Effector memory CD4-positive, alpha-beta T cell (primary cell): ENCODE measurements at regions not wholly inside any gene's neighbourhood (a gene's known extent, or its start where the extent isn't known, plus 50 kb on each side); places are given as distances from the start of the nearest gene placed in this dataset.
"Not testable (repeated sequence)": the region's sequence is repeated elsewhere in the genome, so short reads cannot be mapped to it uniquely, and the experiment has no call there.

Experiments used
- DNase-seq, 3 donors: peaks; one replicate each; pipeline ENCODE4 v3.0.0-alpha.2; 2020
- H3K27ac ChIP-seq: 2 replicates; pipeline ENCODE4 v1.7.0; 2013; ENCODE audit warnings: mild to moderate bottlenecking, low read length, moderate library complexity; ENCODE audit not compliant: insufficient read depth, poor library complexity, severe bottlenecking
- H3K27me3 ChIP-seq: replicated peaks from 2 replicates; pipeline ENCODE4 v1.7.0; 2013; ENCODE audit warnings: mild to moderate bottlenecking, low read length; ENCODE audit not compliant: insufficient read depth, control insufficient read depth, poor library complexity, severe bottlenecking
- H3K36me3 ChIP-seq: 2 replicates; pipeline ENCODE4 v1.7.0; 2013; ENCODE audit warnings: mild to moderate bottlenecking, low read length, moderate library complexity; ENCODE audit not compliant: control insufficient read depth, insufficient read depth
- H3K4me1 ChIP-seq: 2 replicates; pipeline ENCODE4 v1.7.0; 2013; ENCODE audit warnings: low read length, mild to moderate bottlenecking; ENCODE audit not compliant: control insufficient read depth, insufficient read depth, poor library complexity, severe bottlenecking
- H3K4me3 ChIP-seq: 2 replicates; pipeline ENCODE4 v1.7.0; 2013; ENCODE audit warnings: low read length, low read depth, mild to moderate bottlenecking; ENCODE audit not compliant: insufficient read depth, poor library complexity, severe bottlenecking
- H3K9me3 ChIP-seq: 2 replicates; pipeline ENCODE4 v1.7.0; 2013; ENCODE audit warnings: mild to moderate bottlenecking, low read length, moderate library complexity; ENCODE audit not compliant: control insufficient read depth

DNA sequence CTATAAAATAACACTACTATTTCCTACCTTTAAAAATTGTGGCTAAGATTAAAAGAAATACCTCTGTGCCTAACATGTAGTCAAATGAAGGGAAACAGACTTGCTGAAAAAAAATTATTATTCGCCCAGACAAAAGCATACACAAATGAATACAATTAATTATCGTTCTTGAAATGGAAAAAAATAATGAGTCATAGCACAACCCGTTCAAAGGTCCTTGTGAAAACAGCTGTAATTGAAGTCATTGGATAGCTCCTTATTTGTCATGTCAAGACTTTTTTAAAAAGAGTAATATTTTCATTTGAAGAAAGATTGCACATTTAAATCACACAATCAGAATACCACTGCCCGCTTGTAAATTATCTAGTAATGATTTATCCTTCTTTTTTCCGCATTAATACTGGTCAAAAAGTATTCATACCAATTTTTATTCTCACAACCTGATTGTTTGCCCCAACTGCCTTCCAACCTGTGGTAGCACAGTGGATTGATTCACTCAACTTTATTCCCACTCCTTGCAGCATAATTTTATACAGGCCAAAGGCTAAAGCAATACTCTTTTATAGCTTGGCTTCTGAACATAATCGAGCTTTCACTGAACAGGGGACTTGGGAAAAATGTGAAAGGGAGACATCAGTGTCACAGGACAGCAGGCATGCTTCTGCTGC lies 655.2 kb upstream of the MAP3K7 start:
- H3K9me3 ChIP-seq = no peaks in the 10 kb centered on the region
- DNase-seq = no peak
- H3K4me3 ChIP-seq = no peak overlapping the region
- H3K4me1 ChIP-seq = no peaks in the 10 kb centered on the region
- no peak overlapping the region for H3K27ac ChIP-seq
- H3K36me3 ChIP-seq = no peaks in the 10 kb centered on the region
- no peaks in the 10 kb centered on the region for H3K27me3 ChIP-seq

GRCh38 chr6:91240878-91241603 lies 654.2 kb upstream of the MAP3K7 start:
- DNase-seq = no peak
- Histone ChIP-seq H3K27ac (no peak overlapping the region), H3K27me3 (no peaks in the 10 kb centered on the region), H3K4me1 (no peaks in the 10 kb centered on the region), H3K36me3 (no peaks in the 10 kb centered on the region), H3K9me3 (no peaks in the 10 kb centered on the region), H3K4me3 (no peak overlapping the region)

- DNase-seq = no peak
- H3K4me1 ChIP-seq = no peaks in the 10 kb centered on the region
- H3K36me3 ChIP-seq = no peaks in the 10 kb centered on the region
- no peak overlapping the region for H3K27ac ChIP-seq
- no peaks in the 10 kb centered on the region for H3K9me3 ChIP-seq
- H3K4me3 ChIP-seq = no peak overlapping the region
- H3K27me3 ChIP-seq = no peaks in the 10 kb centered on the region
Observed at GRCh38 chr6:91221072-91221720, 634.3 kb upstream of the MAP3K7 start.

- Histone ChIP-seq H3K4me3 (no peak overlapping the region), H3K27ac (no peak overlapping the region), H3K36me3 (no peaks in the 10 kb centered on the region), H3K27me3 (no peaks in the 10 kb centered on the region), H3K4me1 (no peaks in the 10 kb centered on the region), H3K9me3 (no peaks in the 10 kb centered on the region)
- DNase-seq = no peak
Observed at GRCh38 chr6:91213229-91213901, 626.5 kb upstream of the MAP3K7 start.

GRCh38 chr6:91198588-91199255 lies 611.9 kb upstream of the MAP3K7 start:
- DNase-seq = no peak
- H3K27me3 ChIP-seq = no peaks in the 10 kb centered on the region
- H3K36me3 ChIP-seq = no peaks in the 10 kb centered on the region
- no peak overlapping the region for H3K4me3 ChIP-seq
- no peaks in the 10 kb centered on the region for H3K9me3 ChIP-seq
- no peaks in the 10 kb centered on the region for H3K4me1 ChIP-seq
- no peak overlapping the region for H3K27ac ChIP-seq

GRCh38 chr6:91196729-91197128 lies 609.9 kb upstream of the MAP3K7 start:
- Histone ChIP-seq H3K36me3 (no peaks in the 10 kb centered on the region), H3K9me3 (no peaks in the 10 kb centered on the region), H3K27me3 (no peaks in the 10 kb centered on the region), H3K4me1 (no peaks in the 10 kb centered on the region), H3K4me3 (no peak overlapping the region), H3K27ac (no peak overlapping the region)
- DNase-seq = no peak

DNA sequence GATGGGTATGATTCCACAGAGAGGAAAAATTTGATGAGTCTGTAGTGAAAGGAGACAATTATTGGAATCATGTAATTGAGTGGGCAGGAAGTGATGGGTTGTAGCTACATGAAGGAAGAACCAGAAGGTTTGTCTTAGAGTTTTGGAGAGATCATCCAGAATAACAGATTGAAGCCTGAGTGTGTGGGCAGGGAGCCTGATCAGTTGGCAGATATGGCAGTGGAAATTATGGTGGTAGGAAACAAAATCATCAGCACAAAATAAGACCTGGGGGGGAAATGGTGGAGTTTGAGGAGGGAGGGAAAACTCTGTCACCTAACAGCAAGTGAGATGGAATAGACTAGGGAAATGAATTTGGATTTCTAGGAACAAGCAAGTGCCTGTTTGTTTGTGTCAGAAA lies 606.6 kb upstream of the MAP3K7 start:
- no peak for DNase-seq
- H3K27me3 ChIP-seq = no peaks in the 10 kb centered on the region
- H3K4me1 ChIP-seq = no peaks in the 10 kb centered on the region
- no peak overlapping the region for H3K27ac ChIP-seq
- no peak overlapping the region for H3K4me3 ChIP-seq
- H3K9me3 ChIP-seq = no peaks in the 10 kb centered on the region
- no peaks in the 10 kb centered on the region for H3K36me3 ChIP-seq

DNA sequence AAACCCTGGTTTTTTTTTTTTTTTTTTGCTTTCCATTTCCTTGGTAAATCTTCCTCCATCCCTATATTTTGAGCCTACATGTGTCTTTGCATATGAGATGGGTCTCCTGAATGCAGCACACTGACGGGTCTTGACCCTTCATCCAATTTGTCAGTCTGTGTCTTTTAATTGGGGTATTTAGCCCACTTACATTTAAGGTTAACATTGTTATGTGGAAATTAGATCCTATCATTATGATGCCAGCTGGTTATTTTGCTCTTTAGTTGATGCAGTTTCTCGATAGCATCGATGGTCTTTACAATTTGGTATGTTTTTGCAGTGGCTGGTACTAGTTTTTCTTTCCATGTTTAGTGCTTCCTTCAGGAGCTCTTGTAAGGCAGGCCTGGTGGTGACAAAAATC lies 603.2 kb upstream of the MAP3K7 start:
- H3K27ac ChIP-seq, H3K4me1 ChIP-seq: not testable (repeated sequence)

DNA sequence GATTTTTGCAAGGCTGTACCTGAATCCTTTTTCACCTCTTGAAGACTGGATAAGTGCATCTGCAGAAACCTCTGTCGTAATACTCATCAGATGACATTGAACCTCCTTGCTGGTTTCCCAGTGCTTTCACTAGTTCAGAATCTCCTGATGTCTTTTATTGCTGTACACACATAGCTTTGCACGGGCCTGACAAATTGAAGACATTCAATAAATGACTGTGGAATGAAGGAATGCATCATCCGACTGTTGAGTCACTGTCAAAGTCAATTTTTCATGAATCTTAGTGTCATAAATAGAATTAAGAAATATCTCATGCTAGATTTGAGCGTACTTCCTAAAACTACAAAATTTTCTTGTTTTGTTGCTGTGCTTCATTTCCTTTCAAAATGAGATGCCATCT lies 598.2 kb upstream of the MAP3K7 start:
- H3K9me3 ChIP-seq = no peaks in the 10 kb centered on the region
- no peaks in the 10 kb centered on the region for H3K36me3 ChIP-seq
- DNase-seq = no peak

More for the DNA sequence above, 603.2 kb upstream of the MAP3K7 start:
- not testable (repeated sequence) for H3K4me3 ChIP-seq, H3K36me3 ChIP-seq, H3K9me3 ChIP-seq, DNase-seq, H3K27me3 ChIP-seq

More for the DNA sequence above, 598.2 kb upstream of the MAP3K7 start:
- H3K4me3 ChIP-seq = no peak overlapping the region
- H3K27me3 ChIP-seq = no peaks in the 10 kb centered on the region
- H3K4me1 ChIP-seq = no peaks in the 10 kb centered on the region
- no peak overlapping the region for H3K27ac ChIP-seq
